Lower leg skin (tissue), 4 donors: ENCODE measurements at regions not wholly inside any gene's neighbourhood (a gene's known extent, or its start where the extent isn't known, plus 50 kb on each side); places are given as distances from the start of the nearest gene placed in this dataset.

ENCODE experiments used
- DNase-seq, 2 donors: peaks; one replicate each; pipeline ENCODE4 v3.0.0-alpha.2; 2019; ENCODE audit warnings: low spot score in 2 of 2
- H3K4me3 ChIP-seq: fragments of 200-600 bp; sonication (generic); 2 replicates; pipeline ENCODE4 v1.5.1; 2017; ENCODE audit warnings: mild to moderate bottlenecking, low read depth; ENCODE audit not compliant: poor library complexity, severe bottlenecking
- POLR2A ChIP-seq, 2 donors: fragments of 450-650 bp; IDR thresholded peaks; one replicate each; pipeline ENCODE4 v1.6.1; 2016 to 2017; ENCODE audit warnings: antibody characterized with exemption in 2 of 2, mild to moderate bottlenecking in 1 of 2, moderate library complexity in 1 of 2
- WGBS, 2 donors: methylation state at CpG; one replicate each; pipeline ENCODE4 v1.1.5; 2018; 5-methylcytosine and 5-hydroxymethylcytosine counted together
- intact Hi-C: fragments of 100-400 bp; cut with DNase I; formaldehyde crosslinking; loops from one replicate; pipeline ENCODE4 v1.15.0; 2023; ENCODE audit warnings: low total_unique reads
- TF ChIP-seq, protein P1 (sequence below), 3 donors: fragments of 450-650 bp; IDR thresholded peaks; one replicate each; pipeline ENCODE4 v1.5.1; 2016; ENCODE audit warnings: antibody characterized with exemption in 3 of 3, mild to moderate bottlenecking in 3 of 3, moderate library complexity in 2 of 3

DNA sequence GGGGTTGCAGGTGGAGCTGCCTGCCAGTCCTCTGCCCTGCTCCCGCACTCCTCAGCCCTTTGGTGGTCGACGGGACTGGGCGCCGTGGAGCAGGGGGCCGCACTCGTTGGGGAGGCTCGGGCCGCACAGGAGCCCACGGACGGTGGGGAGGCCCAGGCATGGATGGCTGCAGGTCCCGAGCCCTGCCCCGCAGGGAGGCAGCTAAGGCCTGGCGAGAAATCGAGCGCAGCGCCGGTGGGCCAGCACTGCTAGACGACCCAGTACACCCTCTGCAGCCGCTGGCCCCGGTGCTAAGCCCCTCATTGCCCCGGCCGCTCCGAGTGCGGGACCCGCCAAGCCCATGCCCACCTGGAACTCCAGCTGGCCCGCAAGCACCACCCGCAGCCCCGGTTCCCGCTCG lies 221.8 kb downstream of the BTG1 start:
- no peak for DNase-seq
- TF ChIP-seq, protein P1, sequence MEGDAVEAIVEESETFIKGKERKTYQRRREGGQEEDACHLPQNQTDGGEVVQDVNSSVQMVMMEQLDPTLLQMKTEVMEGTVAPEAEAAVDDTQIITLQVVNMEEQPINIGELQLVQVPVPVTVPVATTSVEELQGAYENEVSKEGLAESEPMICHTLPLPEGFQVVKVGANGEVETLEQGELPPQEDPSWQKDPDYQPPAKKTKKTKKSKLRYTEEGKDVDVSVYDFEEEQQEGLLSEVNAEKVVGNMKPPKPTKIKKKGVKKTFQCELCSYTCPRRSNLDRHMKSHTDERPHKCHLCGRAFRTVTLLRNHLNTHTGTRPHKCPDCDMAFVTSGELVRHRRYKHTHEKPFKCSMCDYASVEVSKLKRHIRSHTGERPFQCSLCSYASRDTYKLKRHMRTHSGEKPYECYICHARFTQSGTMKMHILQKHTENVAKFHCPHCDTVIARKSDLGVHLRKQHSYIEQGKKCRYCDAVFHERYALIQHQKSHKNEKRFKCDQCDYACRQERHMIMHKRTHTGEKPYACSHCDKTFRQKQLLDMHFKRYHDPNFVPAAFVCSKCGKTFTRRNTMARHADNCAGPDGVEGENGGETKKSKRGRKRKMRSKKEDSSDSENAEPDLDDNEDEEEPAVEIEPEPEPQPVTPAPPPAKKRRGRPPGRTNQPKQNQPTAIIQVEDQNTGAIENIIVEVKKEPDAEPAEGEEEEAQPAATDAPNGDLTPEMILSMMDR (IDR thresholded peaks at IDR 0.05) = no peak
- no peak for TF ChIP-seq POLR2A (IDR thresholded peaks at IDR 0.05)
- intact Hi-C loops = no loop called here
- WGBS, 2 donors = 94 to 96% methylated on average over 15 to 31 of the region's 31 CpGs
- no peak overlapping the region for H3K4me3 ChIP-seq

DNA sequence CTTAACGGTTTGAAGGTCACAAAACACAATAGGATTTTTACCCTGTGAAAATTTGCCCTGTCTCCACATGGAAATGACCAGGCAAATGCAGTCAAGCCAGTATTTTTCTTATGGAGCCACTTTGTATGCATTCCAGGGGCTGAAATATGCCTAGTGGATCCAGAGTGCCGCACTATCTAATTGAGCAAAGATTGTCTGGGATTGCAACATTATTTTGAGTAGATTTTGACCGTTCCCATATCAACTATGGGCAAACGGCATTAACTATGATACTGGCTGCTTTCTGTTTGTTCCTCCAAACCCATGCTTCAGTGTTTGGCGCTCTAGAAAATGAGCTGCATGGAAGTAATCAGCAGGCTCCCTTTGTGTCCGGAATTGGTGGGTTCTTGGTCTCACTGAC lies 223.0 kb downstream of the BTG1 start:
- intact Hi-C loops = no loop called here
- no peak for DNase-seq
- 88 to 91% methylated on average over 6 of the region's 6 CpGs for WGBS, 2 donors
- TF ChIP-seq POLR2A (IDR thresholded peaks at IDR 0.05) = no peak
- TF ChIP-seq, protein P1 (IDR thresholded peaks at IDR 0.05) = no peak
- no peak overlapping the region for H3K4me3 ChIP-seq

DNA sequence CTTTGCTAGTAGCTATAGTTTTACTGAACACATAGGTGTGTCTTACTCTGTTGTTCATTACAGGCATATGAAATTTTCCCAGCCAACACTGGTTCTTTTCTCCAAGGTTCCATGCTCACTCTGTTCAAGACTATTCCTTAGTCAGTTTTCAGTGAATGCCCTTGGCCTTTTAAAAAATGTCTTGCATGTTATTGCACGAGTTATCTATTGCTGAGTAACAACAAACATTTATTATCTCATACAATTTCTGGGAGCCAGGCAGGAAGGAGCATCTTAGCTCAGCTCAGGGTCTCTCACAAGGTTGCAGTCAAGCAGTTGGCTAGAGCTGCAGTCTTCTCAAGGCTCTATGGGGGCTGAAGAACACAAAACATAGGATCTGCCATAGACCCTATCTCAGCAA lies 223.5 kb downstream of the BTG1 start:
- WGBS, 2 donors = 35 to 38% methylated on average over 1 of the region's 1 CpG
- TF ChIP-seq, protein P1 (IDR thresholded peaks at IDR 0.05) = no peak
- TF ChIP-seq POLR2A (IDR thresholded peaks at IDR 0.05) = no peak
- no peak overlapping the region for H3K4me3 ChIP-seq
- intact Hi-C loops = no loop called here
- no peak for DNase-seq

DNA sequence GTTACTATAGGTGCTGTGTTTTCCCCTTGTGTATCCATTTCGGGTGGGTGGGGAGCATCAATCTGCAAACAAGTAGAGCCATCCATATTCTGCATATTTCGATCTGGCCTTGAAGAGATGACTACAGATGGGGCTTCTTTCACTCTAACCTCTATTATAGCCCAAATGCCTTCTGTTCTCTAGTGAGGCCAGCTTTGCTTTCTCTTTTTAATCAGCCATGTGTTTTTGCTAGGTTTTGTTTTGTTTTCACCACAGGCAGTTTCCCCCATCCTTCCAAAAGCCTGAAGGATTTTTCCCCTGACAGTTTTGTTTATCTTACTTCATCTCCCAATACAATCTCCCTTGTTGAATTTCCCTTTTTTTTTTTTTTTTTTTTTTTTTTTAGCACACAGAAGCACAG lies 224.1 kb downstream of the BTG1 start:
- no peak for DNase-seq
- intact Hi-C loops = no loop called here
- 94 to 96% methylated on average over 2 of the region's 2 CpGs for WGBS, 2 donors
- H3K4me3 ChIP-seq = no peak overlapping the region
- TF ChIP-seq POLR2A (IDR thresholded peaks at IDR 0.05) = no peak
- TF ChIP-seq, protein P1 (IDR thresholded peaks at IDR 0.05) = no peak

DNA sequence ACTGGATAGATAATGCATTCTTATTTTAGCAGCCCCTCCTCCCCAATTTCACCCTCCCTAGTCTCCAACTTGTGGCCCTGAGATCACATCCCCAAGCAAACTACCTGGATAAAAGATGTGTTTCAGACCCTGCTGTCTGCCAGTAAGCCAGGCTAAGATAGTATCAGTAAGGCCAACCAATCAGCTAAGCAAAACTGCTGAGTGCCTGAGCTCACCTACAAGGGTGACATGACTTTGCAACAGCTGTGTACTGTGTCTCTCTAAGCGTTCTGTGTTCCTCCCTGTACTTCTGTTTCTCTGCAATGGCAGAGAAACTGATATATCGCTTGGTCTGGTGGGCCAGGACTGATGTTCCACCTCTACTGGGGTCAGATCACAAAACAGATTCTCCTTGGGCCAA lies 224.9 kb downstream of the BTG1 start:
- intact Hi-C loops = no loop called here
- 85 to 94% methylated on average over 2 of the region's 2 CpGs for WGBS, 2 donors
- TF ChIP-seq, protein P1 (IDR thresholded peaks at IDR 0.05) = no peak
- TF ChIP-seq POLR2A (IDR thresholded peaks at IDR 0.05) = no peak

DNA sequence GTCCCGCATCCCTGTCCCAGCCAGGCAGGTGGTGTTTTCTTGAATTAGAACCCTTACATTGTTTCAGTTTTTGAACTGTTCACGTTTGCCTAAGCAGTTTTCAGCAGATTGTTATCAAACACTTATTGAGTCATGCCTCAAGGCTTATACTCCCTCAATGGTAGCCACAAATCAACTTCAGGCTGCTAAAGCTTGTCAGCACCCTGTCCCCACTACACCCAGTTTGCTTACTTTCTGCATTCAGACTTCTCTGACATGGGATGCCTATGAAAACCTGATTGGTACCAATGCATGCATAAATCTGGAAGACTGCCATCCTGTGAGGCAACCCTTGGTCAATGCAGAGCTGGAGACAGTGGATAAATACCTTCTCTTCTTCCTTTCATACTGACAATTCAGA lies 225.4 kb downstream of the BTG1 start:
- no peak for DNase-seq
- intact Hi-C loops = no loop called here
- no peak for TF ChIP-seq POLR2A (IDR thresholded peaks at IDR 0.05)
- TF ChIP-seq, protein P1 (IDR thresholded peaks at IDR 0.05) = no peak
- WGBS, 2 donors = 47 to 56% methylated on average over 2 of the region's 2 CpGs
- no peak overlapping the region for H3K4me3 ChIP-seq

More for the DNA sequence above, 224.9 kb downstream of the BTG1 start:
- no peak for DNase-seq
- H3K4me3 ChIP-seq = no peak overlapping the region
